Stimulated activated CD4-positive, alpha-beta T cell treated with anti-CD3 and anti-CD28 coated beads, Interleukin-4, amount 100 ng/mL, for 48 hours (primary cell): ENCODE measurements at regions not wholly inside any gene's neighbourhood (a gene's known extent, or its start where the extent isn't known, plus 50 kb on each side); places are given as distances from the start of the nearest gene placed in this dataset.

ENCODE experiments used
- DNase-seq, 2 donors: peaks; one replicate each; pipeline ENCODE4 v3.0.0-alpha.2; 2020; ENCODE audit warnings: low read depth in 2 of 2

DNA sequence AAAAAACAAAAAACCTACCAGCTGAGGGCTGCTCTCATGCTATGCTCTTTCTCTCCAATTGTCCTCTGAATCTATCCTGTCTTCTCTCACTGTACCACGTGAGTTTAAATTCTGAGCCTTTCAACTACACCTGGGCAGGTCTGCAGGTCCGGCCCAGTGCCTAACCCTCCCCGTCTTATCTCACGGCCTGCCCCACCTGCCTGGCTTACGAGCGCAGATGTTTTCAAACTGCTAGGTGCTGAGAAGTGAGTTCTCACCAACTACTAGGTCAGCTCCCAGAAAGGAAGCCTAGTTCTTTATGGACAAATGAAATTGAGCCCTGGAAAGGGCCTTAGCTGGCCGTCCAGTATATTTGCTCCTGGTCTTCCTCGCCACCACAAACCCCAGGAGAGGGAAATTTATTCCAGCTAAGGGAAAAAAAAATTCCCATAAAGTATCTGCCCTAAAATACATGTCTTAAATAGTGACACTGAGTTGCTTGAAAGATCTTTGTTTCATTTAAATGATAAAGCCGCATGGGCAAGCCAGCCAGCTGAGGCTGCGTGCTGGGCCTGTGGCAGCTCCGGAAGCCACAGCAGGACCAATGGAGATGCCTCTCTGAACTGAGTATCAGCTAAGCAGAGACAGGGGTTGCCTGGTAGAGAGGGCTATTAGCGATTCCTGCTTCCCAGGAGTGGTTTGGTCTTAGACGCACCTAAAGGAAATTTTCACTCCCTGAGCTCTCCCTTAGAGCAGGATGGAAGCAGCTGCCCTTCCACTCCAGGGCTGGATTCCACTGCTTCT is 92.5 kb upstream of the NCK2 start:
- no peak for DNase-seq

GRCh38 chr2:105649534-105649933 is 95.2 kb upstream of the NCK2 start:
- no peak for DNase-seq

GRCh38 chr2:105647731-105648130 is 97.0 kb upstream of the NCK2 start:
- no peak for DNase-seq

DNA sequence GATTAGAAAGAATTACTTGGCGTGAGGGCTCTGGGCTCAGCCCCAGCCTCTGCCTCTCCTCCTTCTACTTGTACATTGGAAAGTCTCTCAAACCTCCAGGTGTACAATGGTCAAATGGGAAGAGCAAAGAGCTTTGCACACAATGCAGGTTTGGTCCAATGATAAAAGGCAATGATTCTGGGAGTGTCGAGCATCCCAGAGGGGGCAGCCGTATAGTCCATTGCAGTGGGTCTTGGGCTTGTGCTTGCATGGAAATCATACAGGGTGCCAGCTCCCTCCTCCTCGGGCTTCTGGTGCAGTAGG is 98.0 kb upstream of the NCK2 start:
- no peak for DNase-seq

- no peak for DNase-seq
Measured at GRCh38 chr2:105645938-105646773, 98.6 kb upstream of the NCK2 start.

DNA sequence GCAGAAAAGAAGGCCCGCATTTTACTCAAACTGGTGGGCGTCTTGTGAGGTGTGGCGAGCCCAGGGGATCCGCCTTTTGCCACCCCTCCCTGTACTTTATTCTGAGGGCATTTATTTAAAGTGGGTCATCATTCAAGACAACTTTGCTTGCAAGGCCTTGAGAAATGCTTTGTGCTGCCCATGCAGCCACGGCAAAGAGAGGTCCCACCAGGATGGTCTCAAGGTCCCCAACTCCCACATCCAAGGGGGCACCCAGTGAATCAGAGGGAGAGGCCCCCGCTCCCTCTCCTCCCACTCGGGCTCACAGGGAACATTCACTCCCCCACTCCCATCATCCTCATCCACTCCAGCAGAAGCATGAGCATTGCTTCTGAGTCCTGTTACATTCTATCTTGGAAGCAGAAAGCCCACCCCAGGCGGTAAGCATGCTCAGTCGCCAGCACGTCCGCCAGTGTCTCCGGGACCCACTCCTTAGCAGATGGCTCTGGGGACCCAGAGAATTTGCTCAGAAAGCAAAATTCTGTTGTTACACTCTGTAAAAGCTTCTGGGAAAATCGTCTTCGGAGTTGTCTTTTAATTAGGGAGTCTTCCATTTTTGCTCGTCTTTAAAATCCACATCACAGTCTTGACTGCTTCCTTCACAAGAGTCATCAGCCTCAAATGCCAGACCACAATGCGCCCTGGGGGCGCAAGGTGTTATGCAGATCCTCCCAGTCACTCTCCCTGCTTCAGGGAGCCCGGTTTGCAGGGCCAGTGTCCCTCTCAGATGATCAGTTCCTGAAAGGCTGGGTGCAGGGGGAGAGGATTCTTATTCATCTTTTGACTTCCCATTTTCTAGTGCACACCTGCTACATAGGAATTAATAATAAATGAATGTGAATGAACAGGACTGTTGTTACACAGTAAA is 99.4 kb upstream of the NCK2 start:
- no peak for DNase-seq

DNA sequence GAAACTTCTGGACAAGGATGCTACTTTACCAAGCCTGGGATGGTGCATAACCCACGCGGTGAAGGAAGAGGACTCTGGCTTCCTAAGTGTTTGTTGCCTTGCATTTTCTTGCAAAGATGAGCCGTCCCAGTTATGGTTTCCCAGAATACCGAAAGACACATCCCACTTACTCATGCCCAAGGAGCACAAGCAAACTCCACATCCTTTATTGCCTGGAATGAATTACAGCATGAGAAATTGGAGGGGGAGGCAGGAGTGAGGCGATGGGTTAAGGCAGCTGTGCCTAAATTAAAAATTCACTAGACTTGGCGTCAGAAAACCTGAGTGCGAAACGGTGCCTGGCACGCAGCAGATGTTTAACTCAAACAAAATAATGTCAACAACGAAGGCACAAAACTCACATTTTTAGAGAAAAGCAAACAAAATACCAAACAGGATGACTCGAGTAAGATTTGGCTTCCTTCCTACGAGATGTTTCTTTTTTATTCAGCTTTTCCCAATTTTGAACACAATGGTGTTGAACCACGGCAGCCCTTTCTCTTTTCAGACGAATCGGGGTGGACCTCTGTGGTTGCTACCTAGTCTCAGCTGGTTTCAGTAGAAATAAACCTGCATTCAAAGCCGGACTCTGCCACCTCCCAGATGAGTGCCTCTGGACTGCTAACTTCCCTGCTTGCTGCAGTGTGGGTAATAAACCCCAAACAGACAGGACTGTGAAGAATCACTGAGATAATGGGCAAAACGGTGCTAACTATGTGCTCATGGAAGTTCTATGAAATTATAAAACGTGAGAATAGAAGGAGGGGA is 100.3 kb upstream of the NCK2 start:
- DNase-seq: no peak

DNA sequence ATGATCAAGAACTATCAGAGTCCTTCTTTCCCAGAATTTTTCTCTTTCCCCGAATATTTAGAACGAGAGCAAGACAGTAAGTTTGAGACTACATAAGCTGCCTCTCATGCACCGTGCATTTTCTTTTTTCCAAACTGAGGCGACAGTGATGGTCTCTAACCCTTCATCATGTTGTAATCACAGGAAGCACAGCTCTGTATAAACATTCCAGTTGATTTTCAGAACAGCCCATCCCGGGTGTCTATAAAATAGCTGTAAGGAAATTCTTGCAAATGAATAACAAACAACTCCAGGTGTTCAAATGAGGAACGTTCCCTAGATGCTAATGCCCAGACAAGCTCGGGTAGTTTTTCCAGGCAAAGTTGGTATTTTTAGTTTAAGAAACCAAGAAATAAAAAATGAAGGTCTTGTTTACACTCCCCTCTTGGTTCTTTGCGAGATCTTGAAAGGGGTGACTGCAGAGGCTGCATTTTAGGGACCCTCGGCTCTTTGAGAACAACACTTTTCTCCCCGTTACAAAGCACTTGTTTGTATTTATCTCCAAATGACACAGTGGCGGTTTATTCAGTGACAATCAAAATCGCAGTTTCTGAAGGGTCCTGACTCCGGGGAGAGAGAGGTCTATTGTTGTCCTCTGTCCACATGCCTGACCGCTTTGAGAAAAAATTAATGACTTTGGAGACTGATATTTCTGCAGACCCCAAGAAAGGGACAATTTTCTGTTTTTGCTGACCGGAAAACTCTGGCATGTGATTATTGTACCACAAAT is 101.1 kb upstream of the NCK2 start:
- DNase-seq: no peak

DNA sequence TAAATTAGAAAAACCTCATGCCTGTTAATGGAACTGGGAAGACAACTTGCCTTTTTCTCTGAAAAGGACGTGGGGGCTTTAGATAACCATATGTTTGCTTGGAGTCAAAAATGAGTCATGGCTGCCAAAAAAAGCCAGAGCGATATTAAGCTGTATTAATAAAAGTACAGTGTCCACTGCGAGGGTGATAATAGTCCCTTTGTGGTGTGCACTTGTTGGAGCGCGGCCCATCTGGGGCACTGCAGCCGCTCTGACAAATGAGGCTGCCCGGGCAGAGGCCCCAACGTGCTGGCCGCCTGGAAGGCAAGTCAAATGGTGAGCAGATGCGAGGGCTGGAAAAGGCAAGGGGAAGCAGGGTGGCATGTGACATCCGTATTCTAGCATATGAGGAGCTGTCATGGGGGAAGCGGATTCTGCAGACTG is 103.3 kb upstream of the NCK2 start:
- no peak for DNase-seq

- no peak for DNase-seq
Measured at GRCh38 chr2:105640246-105640645, 104.5 kb upstream of the NCK2 start.

DNA sequence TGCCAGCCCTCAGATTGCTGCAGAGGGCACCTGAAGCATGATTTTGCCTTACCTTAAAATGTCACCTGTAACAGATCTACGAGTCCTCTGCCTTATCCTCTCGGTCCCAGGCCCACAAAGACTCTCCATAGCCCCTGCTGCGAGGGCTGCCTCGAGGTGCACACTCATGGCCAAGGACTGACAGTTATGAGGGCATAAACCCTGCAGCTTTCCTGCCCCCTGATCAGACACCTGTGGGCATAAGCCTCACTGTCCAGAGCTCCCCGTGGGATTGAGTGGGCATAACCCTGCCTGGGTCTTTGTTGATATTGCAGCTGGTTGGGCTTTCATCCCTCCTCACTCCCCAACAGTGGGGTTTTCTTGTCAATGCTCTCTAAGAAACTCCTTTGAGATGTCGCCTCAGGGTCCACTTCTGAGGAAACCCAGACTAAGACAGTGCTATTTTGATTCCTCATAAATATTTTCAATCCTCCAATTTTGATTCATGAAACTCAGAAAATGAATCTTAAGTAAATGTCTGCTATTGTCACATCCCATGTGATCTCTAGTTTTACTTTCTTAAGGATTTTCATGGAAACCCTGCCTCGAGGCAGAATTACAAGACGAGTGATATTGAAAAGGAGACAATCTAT is 108.5 kb upstream of the NCK2 start:
- DNase-seq: no peak

DNA sequence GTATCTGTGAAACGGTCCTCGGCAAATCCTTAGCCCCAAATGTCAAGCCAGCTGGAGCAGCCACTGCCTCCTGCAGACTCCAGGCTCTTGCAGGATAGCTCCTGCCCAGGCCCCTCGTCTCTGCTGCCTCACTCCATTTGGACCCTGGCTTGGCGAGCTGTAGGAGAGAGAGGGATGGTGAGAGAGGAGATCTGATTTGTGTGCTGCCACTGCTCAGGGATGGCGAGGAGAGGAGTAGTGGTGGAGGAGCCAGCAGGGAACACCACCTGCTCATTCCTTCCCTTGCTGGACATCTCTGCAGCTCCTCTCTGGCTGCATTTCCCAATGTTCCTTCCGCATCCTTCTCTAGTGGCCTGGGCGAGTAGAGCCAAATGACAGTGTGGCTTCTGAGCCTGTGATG is 109.1 kb upstream of the NCK2 start:
- DNase-seq: no peak

GRCh38 chr2:105634198-105634597 is 110.5 kb upstream of the NCK2 start:
- no peak for DNase-seq

GRCh38 chr2:105631922-105632321 is 112.8 kb upstream of the NCK2 start:
- no peak for DNase-seq

DNA sequence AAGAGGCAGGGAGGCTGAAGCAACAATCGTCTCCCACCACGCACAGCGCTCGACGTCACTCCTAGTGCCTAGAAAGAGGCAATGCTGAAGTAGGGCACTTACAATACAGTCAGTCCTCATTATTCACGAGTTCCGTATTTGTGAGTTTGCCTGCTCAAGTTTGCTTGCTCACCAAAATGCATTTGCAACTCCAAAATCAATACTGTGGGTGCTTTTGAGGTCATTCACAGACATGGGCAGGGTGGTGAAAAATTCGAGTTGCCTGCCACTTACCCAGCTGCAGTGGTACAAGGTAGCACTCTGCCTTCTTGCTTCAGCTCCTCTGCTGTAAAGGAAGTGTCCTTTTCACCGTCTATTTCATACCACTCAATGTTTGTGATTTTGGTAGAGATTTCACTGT is 113.7 kb upstream of the NCK2 start:
- no peak for DNase-seq

GRCh38 chr2:105629634-105630033 is 115.1 kb upstream of the NCK2 start:
- DNase-seq: no peak

DNA sequence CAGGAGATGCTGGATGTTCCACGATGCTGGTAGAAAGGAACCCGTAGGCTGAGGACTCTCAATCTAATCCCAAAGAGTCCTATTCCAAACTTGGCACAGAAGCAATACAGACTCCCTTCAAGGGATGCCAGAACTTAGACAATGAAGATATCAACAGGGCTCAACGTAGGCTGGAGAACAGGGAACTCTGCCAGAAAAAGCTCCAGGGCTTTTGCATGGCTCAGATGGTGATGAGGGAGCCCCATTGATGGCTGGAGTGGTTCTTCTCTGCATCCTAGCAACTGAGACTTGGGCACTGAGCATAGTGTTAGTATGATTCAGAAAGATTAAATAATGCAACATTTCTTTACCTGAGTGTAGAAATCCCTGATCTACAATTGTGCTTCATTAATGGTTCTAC is 117.2 kb upstream of the NCK2 start:
- DNase-seq: no peak

GRCh38 chr2:105626966-105627340 is 117.8 kb upstream of the NCK2 start:
- DNase-seq: no peak

- no peak for DNase-seq
Measured at GRCh38 chr2:105626212-105626965, 118.3 kb upstream of the NCK2 start.

- DNase-seq: no peak
Measured at GRCh38 chr2:105625632-105626031, 119.1 kb upstream of the NCK2 start.
